ENCODE measurements at regions not wholly inside any gene's neighbourhood (a gene's known extent, or its start where the extent isn't known, plus 50 kb on each side); places are given as distances from the start of the nearest gene placed in this dataset.

- TF ChIP-seq, protein P1, sequence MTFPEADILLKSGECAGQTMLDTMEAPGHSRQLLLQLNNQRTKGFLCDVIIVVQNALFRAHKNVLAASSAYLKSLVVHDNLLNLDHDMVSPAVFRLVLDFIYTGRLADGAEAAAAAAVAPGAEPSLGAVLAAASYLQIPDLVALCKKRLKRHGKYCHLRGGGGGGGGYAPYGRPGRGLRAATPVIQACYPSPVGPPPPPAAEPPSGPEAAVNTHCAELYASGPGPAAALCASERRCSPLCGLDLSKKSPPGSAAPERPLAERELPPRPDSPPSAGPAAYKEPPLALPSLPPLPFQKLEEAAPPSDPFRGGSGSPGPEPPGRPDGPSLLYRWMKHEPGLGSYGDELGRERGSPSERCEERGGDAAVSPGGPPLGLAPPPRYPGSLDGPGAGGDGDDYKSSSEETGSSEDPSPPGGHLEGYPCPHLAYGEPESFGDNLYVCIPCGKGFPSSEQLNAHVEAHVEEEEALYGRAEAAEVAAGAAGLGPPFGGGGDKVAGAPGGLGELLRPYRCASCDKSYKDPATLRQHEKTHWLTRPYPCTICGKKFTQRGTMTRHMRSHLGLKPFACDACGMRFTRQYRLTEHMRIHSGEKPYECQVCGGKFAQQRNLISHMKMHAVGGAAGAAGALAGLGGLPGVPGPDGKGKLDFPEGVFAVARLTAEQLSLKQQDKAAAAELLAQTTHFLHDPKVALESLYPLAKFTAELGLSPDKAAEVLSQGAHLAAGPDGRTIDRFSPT (tag by site-specific recombination; IDR thresholded peaks at IDR 0.05), result no peak
- TF ChIP-seq PRDM6 (tag by site-specific recombination; IDR thresholded peaks at IDR 0.05), result peak; percentile 26
Measured at GRCh38 chr2:45173513-45173912, 164.3 kb upstream of the SIX2 start (continued).

DNA sequence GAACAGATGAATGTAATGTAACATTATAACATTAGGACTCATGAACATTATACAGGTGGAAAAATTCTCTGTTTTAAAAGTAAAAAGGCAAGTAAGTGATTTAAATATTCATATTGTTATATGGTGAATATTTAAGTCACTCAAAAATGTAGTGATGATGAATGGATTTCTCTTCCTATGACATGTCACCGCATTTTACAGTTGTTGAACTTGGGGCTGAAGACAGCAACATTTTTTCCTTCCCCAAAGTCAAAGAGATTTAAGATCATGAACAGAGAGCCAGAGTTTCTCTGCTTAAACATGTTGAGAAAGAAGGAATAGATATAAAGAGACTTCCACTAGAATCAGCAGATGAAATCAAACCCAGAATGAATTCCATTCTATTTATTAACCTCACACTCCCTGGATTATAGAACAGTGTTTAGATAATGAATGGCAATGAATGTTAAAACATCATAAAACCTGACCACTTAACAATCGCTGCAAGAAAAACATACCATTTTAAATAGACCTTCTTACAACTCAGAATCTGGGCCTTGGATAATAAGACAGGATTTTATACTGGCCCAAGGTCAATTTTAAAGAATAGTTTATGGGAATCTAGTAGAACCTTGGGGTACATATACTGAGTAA lies 163.6 kb upstream of the SIX2 start:
- peaks cover 21% of the 10 kb centered on the region for H3K4me1 ChIP-seq (ENCODE audit: control insufficient read depth, insufficient read depth, low read length)
- H3K4me3 ChIP-seq (ENCODE audit: low read depth, low read length), result no peak overlapping the region
- ChIA-PET POLR2A (interaction anchor here (0.6 kb wide), 1 partner anchor 438 kb away, joined by 3 read pairs; the partner anchor contains the start of gene SRBD1), CTCF (interaction anchor here (0.7 to 1.0 kb wide), 2 partner anchors 44 to 54 kb away, joined by 3 to 4 read pairs; no protein-coding TSS in a partner anchor)
- no peaks in the 10 kb centered on the region for H3K36me3 ChIP-seq (ENCODE audit: control insufficient read depth in 2 of 2, insufficient read depth in 1 of 2, low read length in 2 of 2)
- H3K9me3 ChIP-seq (ENCODE audit: control insufficient read depth, insufficient read depth, low read depth, low read length), result no peaks in the 10 kb centered on the region
- H3K27ac ChIP-seq (ENCODE audit: extremely low read depth, low read depth, low read length), result no peak overlapping the region
- TF ChIP-seq PRDM6 (tag by site-specific recombination; IDR thresholded peaks at IDR 0.05) (peak; percentile 55), ZNF610 (tag by site-specific recombination; IDR thresholded peaks at IDR 0.05; ENCODE audit: borderline replicate concordance) (no peak), ZXDB (tag by site-specific recombination; IDR thresholded peaks at IDR 0.05) (0 out of 2 replicates have a peak, but pooled peaks have one; percentile 8), ZNF843 (tag by site-specific recombination; IDR thresholded peaks at IDR 0.05) (peak; percentile 32; the same call in 1 of the 2 replicates), ZNF157 (tag by site-specific recombination; IDR thresholded peaks at IDR 0.05) (no peak), ZNF391 (tag by site-specific recombination; IDR thresholded peaks at IDR 0.05; ENCODE audit: borderline replicate concordance, low read depth) (no peak), OSR2 (tag by site-specific recombination; IDR thresholded peaks at IDR 0.05) (peak; percentile 17; the same call in 1 of the 2 replicates), ZNF530 (tag by site-specific recombination; IDR thresholded peaks at IDR 0.05; ENCODE audit: low read depth) (no peak), WT1 (tag by site-specific recombination; IDR thresholded peaks at IDR 0.05) (peak; percentile 45; the same call in 1 of the 2 replicates), GFI1B (tag by site-specific recombination; IDR thresholded peaks at IDR 0.05) (0 out of 2 replicates have a peak, but pooled peaks have one; percentile 23), ZNF324 (tag by site-specific recombination; IDR thresholded peaks at IDR 0.05) (no peak)
- TF ChIP-seq, protein P2, sequence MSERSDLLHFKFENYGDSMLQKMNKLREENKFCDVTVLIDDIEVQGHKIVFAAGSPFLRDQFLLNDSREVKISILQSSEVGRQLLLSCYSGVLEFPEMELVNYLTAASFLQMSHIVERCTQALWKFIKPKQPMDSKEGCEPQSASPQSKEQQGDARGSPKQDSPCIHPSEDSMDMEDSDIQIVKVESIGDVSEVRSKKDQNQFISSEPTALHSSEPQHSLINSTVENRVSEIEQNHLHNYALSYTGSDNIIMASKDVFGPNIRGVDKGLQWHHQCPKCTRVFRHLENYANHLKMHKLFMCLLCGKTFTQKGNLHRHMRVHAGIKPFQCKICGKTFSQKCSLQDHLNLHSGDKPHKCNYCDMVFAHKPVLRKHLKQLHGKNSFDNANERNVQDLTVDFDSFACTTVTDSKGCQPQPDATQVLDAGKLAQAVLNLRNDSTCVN (tag by site-specific recombination; optimal IDR thresholded peaks at IDR 0.05), result no peak

- Histone ChIP-seq H3K9me3 (ENCODE audit: control insufficient read depth, insufficient read depth, low read depth, low read length) (no peaks in the 10 kb centered on the region), H3K4me3 (ENCODE audit: low read depth, low read length) (no peak overlapping the region), H3K27ac (ENCODE audit: extremely low read depth, low read depth, low read length) (no peak overlapping the region), H3K4me1 (ENCODE audit: control insufficient read depth, insufficient read depth, low read length) (peaks cover 21% of the 10 kb centered on the region), H3K36me3 (ENCODE audit: control insufficient read depth in 2 of 2, insufficient read depth in 1 of 2, low read length in 2 of 2) (no peaks in the 10 kb centered on the region)
- POLR2A ChIA-PET, result no interaction called here
- CTCF ChIA-PET, result interaction anchor here (0.6 to 1.0 kb wide), 3 partner anchors 44 to 566 kb away, joined by 3 to 4 read pairs (median 4); no protein-coding TSS in a partner anchor
- TF ChIP-seq SCRT1 (tag by site-specific recombination; IDR thresholded peaks at IDR 0.05; ENCODE audit: borderline replicate concordance) (no peak), ZNF223 (tag by site-specific recombination; IDR thresholded peaks at IDR 0.05) (no peak), ZBTB49 (tag by site-specific recombination; IDR thresholded peaks at IDR 0.05; ENCODE audit: low read depth) (no peak)
- TF ChIP-seq, protein P3, sequence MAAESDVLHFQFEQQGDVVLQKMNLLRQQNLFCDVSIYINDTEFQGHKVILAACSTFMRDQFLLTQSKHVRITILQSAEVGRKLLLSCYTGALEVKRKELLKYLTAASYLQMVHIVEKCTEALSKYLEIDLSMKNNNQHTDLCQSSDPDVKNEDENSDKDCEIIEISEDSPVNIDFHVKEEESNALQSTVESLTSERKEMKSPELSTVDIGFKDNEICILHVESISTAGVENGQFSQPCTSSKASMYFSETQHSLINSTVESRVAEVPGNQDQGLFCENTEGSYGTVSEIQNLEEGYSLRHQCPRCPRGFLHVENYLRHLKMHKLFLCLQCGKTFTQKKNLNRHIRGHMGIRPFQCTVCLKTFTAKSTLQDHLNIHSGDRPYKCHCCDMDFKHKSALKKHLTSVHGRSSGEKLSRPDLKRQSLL (tag by site-specific recombination; IDR thresholded peaks at IDR 0.05), result no peak
- TF ChIP-seq, protein P4, sequence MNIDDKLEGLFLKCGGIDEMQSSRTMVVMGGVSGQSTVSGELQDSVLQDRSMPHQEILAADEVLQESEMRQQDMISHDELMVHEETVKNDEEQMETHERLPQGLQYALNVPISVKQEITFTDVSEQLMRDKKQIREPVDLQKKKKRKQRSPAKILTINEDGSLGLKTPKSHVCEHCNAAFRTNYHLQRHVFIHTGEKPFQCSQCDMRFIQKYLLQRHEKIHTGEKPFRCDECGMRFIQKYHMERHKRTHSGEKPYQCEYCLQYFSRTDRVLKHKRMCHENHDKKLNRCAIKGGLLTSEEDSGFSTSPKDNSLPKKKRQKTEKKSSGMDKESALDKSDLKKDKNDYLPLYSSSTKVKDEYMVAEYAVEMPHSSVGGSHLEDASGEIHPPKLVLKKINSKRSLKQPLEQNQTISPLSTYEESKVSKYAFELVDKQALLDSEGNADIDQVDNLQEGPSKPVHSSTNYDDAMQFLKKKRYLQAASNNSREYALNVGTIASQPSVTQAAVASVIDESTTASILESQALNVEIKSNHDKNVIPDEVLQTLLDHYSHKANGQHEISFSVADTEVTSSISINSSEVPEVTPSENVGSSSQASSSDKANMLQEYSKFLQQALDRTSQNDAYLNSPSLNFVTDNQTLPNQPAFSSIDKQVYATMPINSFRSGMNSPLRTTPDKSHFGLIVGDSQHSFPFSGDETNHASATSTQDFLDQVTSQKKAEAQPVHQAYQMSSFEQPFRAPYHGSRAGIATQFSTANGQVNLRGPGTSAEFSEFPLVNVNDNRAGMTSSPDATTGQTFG (tag by site-specific recombination; IDR thresholded peaks at IDR 0.05; ENCODE audit: borderline replicate concordance), result no peak
Measured at GRCh38 chr2:45172142-45172541, 162.9 kb upstream of the SIX2 start.
